CD4-positive, alpha-beta T cell (primary cell): ENCODE measurements at regions not wholly inside any gene's neighbourhood (a gene's known extent, or its start where the extent isn't known, plus 50 kb on each side); places are given as distances from the start of the nearest gene placed in this dataset.

Source experiments
- ATAC-seq: fragments of 200-7000 bp; cut with Tn5 transposase; one replicate; pipeline ENCODE4 v1.10.0; 2022; ENCODE audit warnings: mild to moderate bottlenecking; ENCODE audit not compliant: poor library complexity
- CTCF ChIA-PET: fragments of 350-600 bp; sonication (Branson Sonifier 250); formaldehyde crosslinking; loops from one replicate; lab custom pipeline; 2021; ENCODE audit warnings: antibody characterized with exemption, inconsistent platforms; lab: Charles Lee
- POLR2A ChIA-PET: fragments of 350-600 bp; sonication (Branson Sonifier 250); formaldehyde crosslinking; loops from one replicate; lab custom pipeline; 2021; ENCODE audit warnings: antibody characterized with exemption, inconsistent platforms; lab: Charles Lee
- DNase-seq, 14 experiments: peaks; one replicate each; pipeline ENCODE4 v3.0.0-alpha.2; 2013 to 2020; ENCODE audit warnings: mixed read lengths in 2 of 14
- H3K27ac ChIP-seq, 2 donors: one replicate each; pipeline versions ENCODE4 v1.5.1 to v1.7.0; 2013; ENCODE audit warnings: low read length in 2 of 2, low read depth in 1 of 2, mild to moderate bottlenecking in 1 of 2
- H3K27me3 ChIP-seq, 2 experiments: 1 replicate in 1 of 2; 2 replicates in 1 of 2; pipeline versions ENCODE4 v1.6.1 to v1.7.0; 2013; ENCODE audit warnings: low read length in 2 of 2, control low read depth in 1 of 2, mild to moderate bottlenecking in 1 of 2, moderate library complexity in 1 of 2; ENCODE audit not compliant: insufficient read depth in 2 of 2, control insufficient read depth in 1 of 2
- H3K36me3 ChIP-seq: one replicate; pipeline ENCODE4 v1.6.1; 2013; ENCODE audit warnings: low read length, control low read depth; ENCODE audit not compliant: insufficient read depth
- H3K4me1 ChIP-seq: one replicate; pipeline ENCODE4 v1.6.1; 2013; ENCODE audit warnings: low read length, control low read depth; ENCODE audit not compliant: insufficient read depth
- H3K4me3 ChIP-seq: one replicate; pipeline ENCODE4 v1.5.1; 2013; ENCODE audit warnings: mild to moderate bottlenecking, low read length, moderate library complexity
- H3K9me3 ChIP-seq, 2 experiments: 1 replicate in 1 of 2; 2 replicates in 1 of 2; pipeline versions ENCODE4 v1.6.1 to v1.7.0; 2013; ENCODE audit warnings: low read length in 2 of 2, mild to moderate bottlenecking in 2 of 2, control low read depth in 1 of 2, moderate library complexity in 1 of 2; ENCODE audit not compliant: control insufficient read depth in 1 of 2, insufficient read depth in 1 of 2
- H3K27ac Mint-ChIP-seq: one replicate; pipeline ENCODE4 v1.8.0; 2020; ENCODE audit warnings: mixed read lengths
- H3K27me3 Mint-ChIP-seq: one replicate; pipeline ENCODE4 v1.8.0; 2021; ENCODE audit warnings: mixed read lengths
- H3K36me3 Mint-ChIP-seq: one replicate; pipeline ENCODE4 v1.8.0; 2021; ENCODE audit warnings: low read depth, mixed read lengths
- H3K4me1 Mint-ChIP-seq: one replicate; pipeline ENCODE4 v1.8.0; 2021; ENCODE audit warnings: low read depth, mixed read lengths
- H3K4me3 Mint-ChIP-seq: one replicate; pipeline ENCODE4 v1.8.0; 2020; ENCODE audit warnings: mild to moderate bottlenecking, mixed read lengths
- H3K9me3 Mint-ChIP-seq: one replicate; pipeline ENCODE4 v1.8.0; 2020; ENCODE audit warnings: mixed read lengths
- CTCF ChIP-seq: fragments of 200-600 bp; IDR thresholded peaks from one replicate; pipeline ENCODE4 v1.8.0; 2022; ENCODE audit warnings: antibody characterized with exemption, mild to moderate bottlenecking
- intact Hi-C, 2 experiments: fragments of 100-400 bp; cut with DNase I in 1 of 2; cut with micrococcal nuclease in 1 of 2; formaldehyde crosslinking; loops; one replicate each; pipeline versions ENCODE4 v1.15.1 to v1.9.0; 2023 to 2025; cut with DNase I, micrococcal nuclease

GRCh38 chr2:8543060-8543382 lies 138.8 kb upstream of the ID2 start:
- Histone ChIP-seq H3K4me3 (peak overlapping the region; percentile 41), H3K36me3 (no peaks in the 10 kb centered on the region), H3K9me3 (no peaks in the 10 kb centered on the region), H3K27ac (peak overlapping the region; percentile 27 to 59), H3K4me1 (peaks cover 82% of the 10 kb centered on the region), H3K27me3 (no peaks in the 10 kb centered on the region)
- TF ChIP-seq CTCF, result no peak
- ChIA-PET CTCF (interaction anchor here (0.6 kb wide), 1 partner anchor 17 kb away, joined by 3 read pairs; no protein-coding TSS in a partner anchor), POLR2A (interaction anchor here (1.0 to 3.2 kb wide), 3 partner anchors 31 to 141 kb away, joined by 3 to 25 read pairs (median 4); partner anchors contain the start of gene ID2)
- Mint-ChIP-seq H3K36me3 (no peaks in the 10 kb centered on the region), H3K27ac (peak overlapping the region; percentile 89), H3K4me3 (peak overlapping the region; percentile 73), H3K4me1 (peaks cover 53% of the 10 kb centered on the region), H3K9me3 (no peaks in the 10 kb centered on the region), H3K27me3 (no peaks in the 10 kb centered on the region)
- intact Hi-C loops, result loop anchor here in 1 of 2 experiments (5.0 to 10.0 kb wide), 2 partner anchors 88 to 139 kb away; partner anchors contain the start of gene ID2
- peak; percentile 29 for ATAC-seq
- peak in 3 of 14 experiments; percentile 11 to 79 (median 73) for DNase-seq

- H3K9me3 Mint-ChIP-seq, result no peaks in the 10 kb centered on the region
- no peaks in the 10 kb centered on the region for H3K27me3 ChIP-seq
- ChIA-PET POLR2A (interaction anchor here (0.6 to 3.2 kb wide), 8 partner anchors 31 to 206 kb away, joined by 3 to 25 read pairs (median 4); partner anchors contain the start of gene ID2), CTCF (interaction anchor here (0.6 to 2.0 kb wide), 4 partner anchors 18 to 137 kb away, joined by 3 to 12 read pairs (median 6); no protein-coding TSS in a partner anchor)
- no peaks in the 10 kb centered on the region for H3K36me3 ChIP-seq
- peaks cover 82% of the 10 kb centered on the region for H3K4me1 ChIP-seq
- peak overlapping the region; percentile 41 for H3K4me3 ChIP-seq
- DNase-seq (peak in 7 of 14 experiments; percentile 11 to 81 (median 30)), ATAC-seq (peak; percentile 27)
- peaks cover 53% of the 10 kb centered on the region for H3K4me1 Mint-ChIP-seq
- no peaks in the 10 kb centered on the region for H3K36me3 Mint-ChIP-seq
- intact Hi-C loops, result loop anchor here in 1 of 2 experiments (5.0 to 10.0 kb wide), 2 partner anchors 89 to 139 kb away; partner anchors contain the start of gene ID2
- H3K27me3 Mint-ChIP-seq, result no peaks in the 10 kb centered on the region
- H3K27ac Mint-ChIP-seq, result peak overlapping the region; percentile 89
- no peak for TF ChIP-seq CTCF
- H3K9me3 ChIP-seq, result no peaks in the 10 kb centered on the region
- peak overlapping the region; percentile 17 to 59 for H3K27ac ChIP-seq
- H3K4me3 Mint-ChIP-seq, result peak overlapping the region; percentile 73
These were observed 138.3 kb upstream of the ID2 start for GRCh38 chr2:8543383-8544170.

- no peak overlapping the region for H3K4me3 ChIP-seq
These were observed 137.6 kb upstream of the ID2 start for GRCh38 chr2:8544171-8544785.

More at GRCh38 chr2:8544171-8544785, 137.6 kb upstream of the ID2 start:
- H3K36me3 ChIP-seq, result no peaks in the 10 kb centered on the region
- Mint-ChIP-seq H3K4me1 (peaks cover 53% of the 10 kb centered on the region), H3K27me3 (no peaks in the 10 kb centered on the region), H3K27ac (peak overlapping the region; percentile 89), H3K36me3 (no peaks in the 10 kb centered on the region), H3K9me3 (no peaks in the 10 kb centered on the region), H3K4me3 (peak overlapping the region; percentile 49)
- CTCF ChIA-PET, result interaction anchor here (0.8 to 2.0 kb wide), 8 partner anchors 29 to 206 kb away, joined by 3 to 12 read pairs (median 4); no protein-coding TSS in a partner anchor
- intact Hi-C loops, result loop anchor here in 1 of 2 experiments (5.0 to 10.0 kb wide), 2 partner anchors 89 to 138 kb away; partner anchors contain the start of gene ID2
- no peak for ATAC-seq
- H3K27ac ChIP-seq, result peak overlapping the region in 1 of 2 donors; percentile 59
- no peak for TF ChIP-seq CTCF
- peaks cover 78% of the 10 kb centered on the region for H3K4me1 ChIP-seq
- no peaks in the 10 kb centered on the region for H3K27me3 ChIP-seq
- H3K9me3 ChIP-seq, result no peaks in the 10 kb centered on the region
- DNase-seq, result no peak
- POLR2A ChIA-PET, result interaction anchor here (0.7 to 3.2 kb wide), 8 partner anchors 22 to 138 kb away, joined by 3 to 25 read pairs (median 4); partner anchors contain the start of gene ID2
